ENCODE measurements at regions not wholly inside any gene's neighbourhood (a gene's known extent, or its start where the extent isn't known, plus 50 kb on each side); places are given as distances from the start of the nearest gene placed in this dataset.
"Not testable (repeated sequence)": the region's sequence is repeated elsewhere in the genome, so short reads cannot be mapped to it uniquely, and the experiment has no call there.

GRCh38 chr5:168126606-168127005 is 164.8 kb upstream of the WWC1 start:
- DNase-seq (ENCODE audit: low spot score), result no peak

- no peak for DNase-seq (ENCODE audit: low spot score)
Measured at GRCh38 chr5:168128111-168128510, 163.3 kb upstream of the WWC1 start.

DNA sequence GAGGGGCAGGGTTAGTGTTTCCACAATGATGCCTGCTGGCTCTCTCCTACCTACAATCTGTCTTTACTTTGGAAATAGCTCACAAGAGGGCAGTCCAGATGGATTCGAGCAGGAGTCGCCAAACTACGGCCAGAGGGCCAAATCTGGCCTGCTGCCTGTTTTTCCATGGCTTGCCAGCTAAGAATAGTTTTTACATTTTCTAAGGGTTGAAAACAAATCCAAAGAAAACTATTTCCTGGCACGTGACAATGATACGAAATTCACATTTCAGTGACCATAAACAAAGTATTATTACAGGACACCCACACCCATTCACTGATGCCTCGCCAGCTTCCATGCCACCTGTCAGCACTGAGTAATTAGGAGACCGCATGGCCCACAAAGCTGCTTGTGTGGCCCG is 162.9 kb upstream of the WWC1 start:
- DNase-seq (ENCODE audit: low spot score), result no peak

DNA sequence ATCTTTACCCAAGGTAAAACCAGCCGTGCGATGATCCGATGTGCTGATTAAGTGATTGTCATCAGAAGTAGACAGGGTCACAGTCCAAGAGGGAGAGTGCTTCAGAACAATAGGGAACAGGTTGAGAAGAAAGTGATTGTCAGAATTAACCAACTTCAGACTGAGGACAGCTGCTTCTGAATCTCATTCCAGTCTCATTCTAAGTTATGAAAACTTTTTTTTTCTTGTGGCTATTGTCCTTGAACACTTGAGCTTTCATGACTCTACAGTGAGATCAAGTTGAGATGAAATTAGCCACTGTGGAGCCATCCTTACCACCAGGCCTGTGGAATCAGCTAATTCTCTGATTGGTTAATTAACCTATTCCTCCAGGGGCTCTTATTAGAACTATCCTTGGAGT is 159.9 kb upstream of the WWC1 start:
- DNase-seq (ENCODE audit: low spot score), result no peak

GRCh38 chr5:168132241-168132641 is 159.2 kb upstream of the WWC1 start:
- no peak for DNase-seq (ENCODE audit: low spot score)

GRCh38 chr5:168135897-168136296 is 155.5 kb upstream of the WWC1 start:
- DNase-seq (ENCODE audit: low spot score), result no peak

GRCh38 chr5:168136340-168136739 is 155.1 kb upstream of the WWC1 start:
- DNase-seq (ENCODE audit: low spot score), result no peak

GRCh38 chr5:168137265-168137664 is 154.2 kb upstream of the WWC1 start:
- no peak for DNase-seq (ENCODE audit: low spot score)

DNA sequence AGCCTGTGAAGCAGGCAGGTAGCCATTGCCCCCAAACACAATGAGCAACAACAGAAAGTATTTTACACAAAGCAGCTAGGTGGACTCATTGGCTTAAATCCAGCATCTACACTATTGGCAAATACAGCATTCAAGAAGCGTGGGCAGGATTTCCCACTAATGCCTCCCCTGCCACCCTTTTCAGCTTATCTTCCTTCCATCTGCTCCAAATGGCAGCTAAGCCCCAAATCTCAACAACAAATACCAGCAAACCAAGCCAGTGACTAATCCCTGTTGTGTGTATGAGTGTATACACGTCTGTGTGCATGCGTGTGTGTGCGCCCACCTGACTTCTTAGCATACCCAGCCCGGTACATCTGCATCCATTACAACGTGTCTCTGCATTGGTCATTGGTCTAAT is 151.2 kb upstream of the WWC1 start:
- DNase-seq (ENCODE audit: low spot score), result no peak

- DNase-seq (ENCODE audit: low spot score), result no peak
Measured at GRCh38 chr5:168142402-168142801, 149.0 kb upstream of the WWC1 start.

DNA sequence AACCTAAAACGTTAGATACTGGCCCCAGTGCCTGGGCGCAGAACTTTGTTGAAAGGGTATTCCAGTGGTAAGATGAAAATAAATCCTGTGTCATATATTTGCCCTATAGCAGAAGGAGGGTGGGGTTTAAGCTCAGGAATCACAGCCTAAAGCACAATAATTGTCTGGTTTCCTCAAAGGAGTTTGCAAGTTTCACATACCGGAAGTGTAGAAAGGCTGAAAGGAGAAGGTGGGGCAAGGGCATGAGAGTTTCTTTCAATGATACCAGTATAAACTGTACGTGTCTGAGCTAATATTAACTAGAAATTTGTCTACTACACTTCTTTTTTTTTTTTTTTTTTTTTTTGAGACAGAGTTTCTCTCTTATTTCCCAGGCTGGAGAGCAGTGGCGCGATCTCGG is 147.9 kb upstream of the WWC1 start:
- DNase-seq (ENCODE audit: low spot score), result not testable (repeated sequence)

- DNase-seq (ENCODE audit: low spot score), result no peak
Measured at GRCh38 chr5:168147106-168147505, 144.3 kb upstream of the WWC1 start.

GRCh38 chr5:168147568-168148360 is 143.7 kb upstream of the WWC1 start:
- DNase-seq (ENCODE audit: low spot score), result no peak

GRCh38 chr5:168151041-168151440 is 140.4 kb upstream of the WWC1 start:
- no peak for DNase-seq (ENCODE audit: low spot score)

DNA sequence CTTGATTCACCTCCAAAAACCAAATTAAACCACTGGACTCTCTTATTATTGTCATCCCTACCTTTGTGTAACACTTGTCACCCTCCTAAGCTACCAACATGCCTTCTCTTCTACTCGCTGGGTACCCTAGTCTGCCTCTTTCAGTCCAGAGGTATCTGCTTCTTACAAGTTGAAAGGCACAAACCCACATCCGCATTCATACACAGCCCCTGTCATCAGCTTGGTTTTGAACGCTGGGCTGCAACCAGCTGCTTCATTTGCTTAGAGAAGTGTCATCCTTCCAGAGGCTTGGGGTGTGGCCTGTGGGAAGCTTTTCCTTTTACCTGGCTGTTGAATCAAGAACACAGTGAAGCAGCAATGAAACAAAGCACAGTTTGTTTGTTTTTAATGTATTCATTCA is 138.8 kb upstream of the WWC1 start:
- DNase-seq (ENCODE audit: low spot score), result no peak

- no peak for DNase-seq (ENCODE audit: low spot score)
Measured at GRCh38 chr5:168153263-168153875, 138.1 kb upstream of the WWC1 start.

- no peak for DNase-seq (ENCODE audit: low spot score)
Measured at GRCh38 chr5:168153876-168154270, 137.6 kb upstream of the WWC1 start.

DNA sequence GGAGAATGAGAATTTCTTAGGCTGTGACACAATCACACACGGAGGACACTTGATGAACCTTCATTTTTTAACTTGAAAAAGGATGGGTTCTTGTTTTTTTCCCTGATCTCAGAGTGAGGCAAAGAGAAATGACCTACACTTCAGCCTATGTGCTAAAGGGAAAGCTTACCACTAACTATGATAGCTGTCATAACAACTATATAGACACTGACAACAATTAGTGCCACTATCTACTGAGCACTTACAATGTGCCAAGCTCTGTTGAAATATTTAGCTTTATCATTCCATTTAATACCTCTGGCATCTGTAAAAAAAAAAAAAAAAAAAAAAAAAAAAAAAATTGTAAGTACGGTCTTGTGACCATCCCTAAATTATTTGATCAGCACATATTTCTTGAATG is 135.9 kb upstream of the WWC1 start:
- DNase-seq (ENCODE audit: low spot score), result no peak

DNA sequence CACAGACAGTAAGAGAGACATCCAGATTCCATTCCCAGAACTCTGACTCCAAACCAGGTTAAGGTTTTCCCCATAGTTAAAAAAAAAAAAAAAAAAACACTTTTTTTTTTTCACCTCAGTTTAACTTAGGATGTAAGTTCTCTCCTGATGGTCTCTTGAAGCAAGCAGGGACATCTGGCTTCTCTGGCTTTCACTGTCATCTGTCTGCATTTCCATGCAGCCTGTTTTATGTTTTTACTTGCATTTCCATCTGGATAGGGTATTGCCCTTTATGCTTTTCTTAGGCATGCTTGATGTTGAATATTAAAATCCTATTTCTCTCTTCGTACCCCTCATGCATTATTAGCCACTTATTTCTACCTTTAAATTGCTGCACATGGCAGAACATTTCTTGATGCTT is 135.3 kb upstream of the WWC1 start:
- no peak for DNase-seq (ENCODE audit: low spot score)

GRCh38 chr5:168157141-168157540 is 134.3 kb upstream of the WWC1 start:
- DNase-seq (ENCODE audit: low spot score), result no peak

GRCh38 chr5:168159425-168159824 is 132.0 kb upstream of the WWC1 start:
- DNase-seq (ENCODE audit: low spot score), result no peak

DNA sequence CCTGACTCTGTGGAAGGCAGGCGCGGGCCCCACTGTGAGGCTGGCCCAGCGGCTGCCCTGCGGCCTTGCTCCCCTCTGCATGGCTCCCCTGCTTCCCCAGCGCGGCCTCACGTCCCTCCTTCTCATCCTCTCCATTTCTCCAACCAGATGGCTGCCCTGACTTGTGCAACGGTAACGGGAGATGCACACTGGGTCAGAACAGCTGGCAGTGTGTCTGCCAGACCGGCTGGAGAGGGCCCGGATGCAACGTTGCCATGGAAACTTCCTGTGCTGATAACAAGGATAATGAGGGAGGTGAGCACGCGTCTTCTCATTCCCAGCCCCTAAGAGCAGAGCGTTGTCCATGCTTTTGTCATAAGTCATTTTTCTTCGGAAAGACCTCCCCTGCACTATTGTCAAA is 129.0 kb upstream of the WWC1 start:
- DNase-seq (ENCODE audit: low spot score), result no peak

DNA sequence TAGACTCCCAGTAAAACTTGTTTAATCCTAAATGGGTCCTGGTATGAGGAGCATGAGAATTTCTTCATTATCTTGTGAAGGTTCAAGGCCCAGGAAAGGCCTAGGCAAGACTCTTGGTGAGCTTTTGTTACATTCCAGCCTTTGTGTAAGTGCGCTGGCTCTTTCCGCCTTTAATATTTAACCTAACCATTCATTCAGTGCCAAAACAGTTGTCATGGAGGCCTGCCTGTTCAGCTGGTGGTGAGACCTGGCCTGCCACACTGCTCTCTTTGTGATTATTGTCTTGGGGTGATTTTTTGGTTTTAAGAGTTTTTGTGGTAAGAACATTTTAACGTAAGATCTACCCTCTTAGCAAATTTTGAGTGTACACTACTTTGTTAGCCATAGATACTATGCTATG is 127.5 kb upstream of the WWC1 start:
- DNase-seq (ENCODE audit: low spot score), result no peak

Measured in hepatic stellate cell (primary cell).